ENCODE measurements at regions not wholly inside any gene's neighbourhood (a gene's known extent, or its start where the extent isn't known, plus 50 kb on each side); places are given as distances from the start of the nearest gene placed in this dataset.
"Not testable (repeated sequence)": the region's sequence is repeated elsewhere in the genome, so short reads cannot be mapped to it uniquely, and the experiment has no call there.

DNA sequence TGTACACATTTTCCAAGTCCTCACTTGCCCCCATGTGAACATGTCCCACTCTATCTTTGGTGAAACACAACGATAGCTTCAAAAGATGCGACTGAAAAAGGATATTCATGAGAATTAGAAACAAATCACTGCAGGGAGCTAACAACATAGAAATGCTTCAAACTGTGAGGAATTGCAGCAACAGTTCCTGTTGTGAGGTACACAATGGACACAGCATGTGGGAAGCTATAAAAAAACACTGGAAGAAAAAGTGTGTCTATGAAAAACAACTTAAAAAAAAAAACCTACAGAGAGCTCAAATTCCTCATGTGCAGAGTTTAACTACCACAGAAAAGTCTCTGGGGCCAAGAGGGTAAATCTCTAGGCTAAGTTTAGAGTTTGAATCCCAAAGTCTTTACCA lies 51.6 kb upstream of the BLTP1 start:
- no peak for DNase-seq (ENCODE audit: low read depth in 4 of 4, low spot score in 2 of 4)

DNA sequence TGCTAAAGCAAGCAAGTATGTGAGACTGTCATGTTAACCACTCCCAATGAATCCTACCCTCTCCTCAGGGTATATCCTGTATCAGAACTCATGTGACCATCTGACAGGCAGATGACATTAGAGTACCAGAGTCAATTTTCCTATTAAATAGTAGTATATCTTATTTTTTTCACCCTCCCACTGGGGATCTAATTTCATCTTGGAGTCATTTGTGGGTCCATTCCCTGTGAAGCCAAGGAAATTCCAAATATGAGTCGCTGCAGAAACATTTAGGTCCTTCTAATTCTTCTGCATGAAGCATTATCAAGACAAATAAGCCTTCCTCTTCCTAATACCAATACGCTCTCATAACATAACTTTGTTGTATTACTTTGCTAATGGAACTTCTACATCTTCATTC lies 52.2 kb upstream of the BLTP1 start:
- DNase-seq (ENCODE audit: low read depth in 4 of 4, low spot score in 2 of 4): no peak

DNA sequence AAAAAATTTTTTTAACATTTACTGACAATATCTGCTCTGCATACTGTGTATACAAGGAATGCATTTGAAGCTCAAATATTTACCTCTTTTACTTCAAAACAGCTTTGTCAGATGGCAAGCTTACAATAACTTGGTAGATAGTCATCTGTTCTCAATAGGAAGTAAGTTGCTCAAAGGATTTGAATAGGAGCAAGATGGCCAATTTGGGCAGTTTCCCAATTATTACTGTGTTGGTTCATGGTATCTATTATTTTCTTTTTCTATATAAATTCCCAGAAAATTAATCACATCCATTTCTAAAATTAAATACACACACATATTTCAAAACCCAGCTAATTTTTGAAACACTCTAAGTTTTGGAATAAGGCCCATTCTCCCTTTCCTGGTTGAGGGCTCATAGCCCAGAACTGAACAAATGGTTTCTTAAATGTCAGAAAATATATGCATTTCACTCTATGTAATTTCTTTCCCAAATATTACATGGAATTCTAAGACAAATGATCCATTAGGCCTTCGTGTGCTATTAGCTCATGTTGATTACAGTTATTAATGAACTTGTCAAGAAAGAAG lies 60.2 kb upstream of the BLTP1 start:
- no peak for DNase-seq (ENCODE audit: low read depth in 4 of 4, low spot score in 2 of 4)

DNA sequence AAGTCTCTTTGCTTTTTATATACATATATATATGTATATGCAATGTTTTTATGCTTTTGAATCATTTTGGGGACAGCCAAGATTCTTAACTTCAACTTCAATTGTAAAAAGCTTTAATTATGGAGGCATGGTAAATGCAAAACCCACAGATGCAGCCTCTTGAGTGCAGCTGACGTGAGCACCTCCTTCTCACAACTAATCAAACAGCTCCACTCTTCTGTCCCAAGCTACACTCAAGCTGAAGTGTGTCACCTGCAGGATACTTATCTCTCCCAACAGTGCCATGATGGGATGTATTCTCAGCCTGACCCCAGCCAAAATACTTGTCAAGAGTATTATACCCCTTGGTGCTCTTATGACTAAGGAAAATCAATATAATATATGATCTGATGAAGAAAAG lies 60.7 kb upstream of the BLTP1 start:
- DNase-seq (ENCODE audit: low read depth in 4 of 4, low spot score in 2 of 4): no peak

DNA sequence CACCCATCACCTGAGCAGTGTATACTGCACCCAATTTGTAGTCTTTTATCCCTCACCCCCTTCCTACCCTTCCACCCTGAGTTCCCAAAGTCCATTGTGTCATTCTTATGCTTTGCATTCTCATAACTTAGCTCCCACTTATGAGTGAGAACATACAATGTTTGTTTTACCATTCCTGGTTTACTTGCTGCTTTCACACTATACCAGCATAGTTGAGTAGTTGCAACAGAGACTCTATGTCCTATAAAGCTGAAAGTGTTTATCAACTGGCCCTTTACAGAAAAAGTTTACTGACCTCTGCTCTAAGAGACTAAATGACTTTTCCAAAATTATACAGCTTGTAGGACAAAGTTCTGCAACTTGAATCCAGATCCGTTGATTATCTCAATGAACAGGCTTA lies 61.1 kb upstream of the BLTP1 start:
- DNase-seq (ENCODE audit: low read depth in 4 of 4, low spot score in 2 of 4): no peak

DNA sequence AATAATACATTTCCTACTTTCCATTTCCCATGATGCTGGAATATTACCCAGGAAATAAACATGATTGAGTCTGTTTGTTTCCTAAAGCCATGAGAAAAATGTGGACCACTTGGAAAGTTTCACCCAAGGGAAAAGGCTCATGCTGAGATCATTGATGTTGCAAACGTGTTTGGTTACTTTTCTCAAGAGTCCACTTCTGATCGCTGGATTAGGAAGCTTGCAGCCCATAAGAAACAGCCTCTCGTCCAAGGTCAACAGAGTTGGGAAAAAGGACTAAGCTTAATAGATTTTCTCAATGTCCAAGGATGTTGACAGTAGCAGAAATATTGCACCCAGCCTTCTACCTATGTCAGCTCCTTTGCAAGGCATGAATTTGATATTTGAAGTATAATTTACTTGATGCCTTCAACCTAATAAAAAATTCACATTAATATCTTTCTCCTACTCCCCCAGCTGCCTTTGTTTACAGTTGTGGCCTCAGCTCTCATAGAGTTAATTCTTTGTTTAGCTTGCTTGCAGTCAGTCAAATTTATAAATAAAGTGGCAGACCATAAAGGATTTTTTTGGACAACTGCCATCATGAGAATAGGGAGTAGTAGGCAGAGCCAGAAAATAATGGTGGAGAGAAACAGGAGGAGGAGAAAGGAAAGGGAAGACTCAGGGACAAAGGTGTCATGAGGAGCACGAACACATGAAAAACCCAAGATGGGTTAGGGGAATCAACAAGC lies 65.6 kb upstream of the BLTP1 start:
- DNase-seq (ENCODE audit: low read depth in 4 of 4, low spot score in 2 of 4): no peak

DNA sequence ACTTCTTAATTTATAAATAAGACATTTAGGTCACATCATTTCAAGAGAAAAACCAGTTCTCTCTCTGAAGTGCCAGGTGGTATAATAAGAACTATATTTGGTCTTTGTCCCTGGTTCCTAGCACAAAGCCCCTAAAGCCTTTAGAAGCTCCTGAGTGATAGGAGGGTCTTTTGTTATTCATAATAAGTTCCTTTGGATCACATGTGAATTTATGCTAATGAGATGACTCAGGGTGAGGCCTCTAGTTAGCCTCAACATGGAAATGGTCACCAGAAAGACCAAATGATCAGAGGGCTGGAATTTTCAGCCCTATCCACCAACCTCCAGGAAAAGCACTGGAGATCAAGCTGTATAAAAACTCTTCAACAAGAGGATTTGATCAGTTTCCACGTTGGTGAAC lies 68.1 kb upstream of the BLTP1 start:
- DNase-seq (ENCODE audit: low read depth in 4 of 4, low spot score in 2 of 4): no peak

DNA sequence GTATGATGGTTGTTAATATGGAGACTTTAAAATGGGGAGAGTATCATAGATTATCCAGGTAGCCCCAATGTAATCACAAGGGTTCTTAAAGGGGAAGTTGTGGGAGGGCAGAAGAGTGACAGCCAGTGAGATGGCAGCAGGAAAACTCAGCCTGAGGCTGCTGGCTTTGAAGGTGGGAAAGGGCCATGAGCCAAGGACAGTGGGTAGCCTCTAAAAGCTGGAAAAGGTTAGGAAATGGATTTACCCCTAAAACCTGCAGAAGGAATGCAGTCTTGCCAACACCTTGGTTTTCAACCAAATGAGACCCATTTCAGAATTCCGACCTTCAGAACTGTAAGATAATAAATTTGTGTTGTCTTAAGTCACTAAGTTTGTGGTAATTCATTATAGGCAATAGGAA lies 68.8 kb upstream of the BLTP1 start:
- no peak for DNase-seq (ENCODE audit: low read depth in 4 of 4, low spot score in 2 of 4)

DNA sequence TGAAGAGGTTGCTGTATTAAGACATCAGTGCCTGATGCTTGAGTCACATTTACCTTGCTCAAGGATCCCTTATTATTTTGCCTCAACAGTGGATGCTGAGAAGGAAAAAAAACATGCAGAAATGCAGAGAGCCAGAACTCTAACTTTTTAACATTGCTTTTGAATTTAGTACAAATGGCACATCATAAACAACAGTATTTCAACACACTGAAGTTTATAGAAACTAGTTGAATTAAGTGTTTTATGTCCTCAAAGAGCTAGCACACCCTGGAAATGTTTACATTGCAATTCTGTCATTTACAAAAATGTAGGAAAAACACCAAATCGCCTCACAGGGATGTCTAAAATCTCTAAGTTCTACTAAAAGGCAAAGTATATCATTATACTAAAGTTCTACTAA lies 69.5 kb upstream of the BLTP1 start:
- no peak for DNase-seq (ENCODE audit: low read depth in 4 of 4, low spot score in 2 of 4)

DNA sequence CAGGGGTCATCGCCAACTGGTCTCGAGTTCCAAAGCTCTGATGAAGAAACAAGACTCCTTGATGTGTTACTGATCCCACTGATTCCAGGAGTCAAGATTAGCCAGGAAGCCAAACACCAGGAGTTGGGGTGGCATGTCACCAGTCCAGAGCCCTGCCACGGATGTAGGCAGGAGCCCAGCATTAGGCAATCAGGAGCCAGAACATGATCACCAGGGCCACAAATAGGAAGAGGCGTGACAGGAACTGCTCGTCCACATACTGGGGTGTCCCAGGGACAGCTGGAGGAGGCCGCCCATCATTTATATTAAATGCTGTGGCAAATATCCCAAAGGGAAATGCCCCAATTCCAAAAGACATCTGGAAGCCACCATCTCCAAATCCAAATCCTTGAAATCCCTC lies 74.5 kb upstream of the BLTP1 start:
- not testable (repeated sequence) for DNase-seq (ENCODE audit: low read depth in 4 of 4, low spot score in 2 of 4)

DNA sequence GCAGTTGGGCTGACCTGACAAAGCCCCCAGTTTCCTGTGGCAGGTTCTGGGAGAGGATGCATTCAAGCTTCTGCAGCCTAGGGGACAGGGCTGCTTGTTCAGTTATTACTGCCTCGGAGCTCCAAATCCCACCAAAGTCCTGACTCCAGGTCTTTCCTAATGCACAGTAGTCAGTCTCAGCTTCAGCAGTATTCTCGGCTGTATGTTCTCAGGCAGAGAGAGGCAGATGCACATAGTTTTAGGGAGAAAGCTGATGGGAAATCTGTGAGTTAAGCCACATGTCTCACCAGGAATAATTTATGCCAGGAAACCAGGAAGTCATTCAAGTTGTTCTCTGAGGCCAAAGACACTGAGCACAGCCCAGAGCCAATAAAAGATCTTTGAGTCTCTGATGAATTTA lies 75.3 kb upstream of the BLTP1 start:
- peak; percentile 28 to 51 (median 38) for DNase-seq (ENCODE audit: low read depth in 4 of 4, low spot score in 2 of 4)

DNA sequence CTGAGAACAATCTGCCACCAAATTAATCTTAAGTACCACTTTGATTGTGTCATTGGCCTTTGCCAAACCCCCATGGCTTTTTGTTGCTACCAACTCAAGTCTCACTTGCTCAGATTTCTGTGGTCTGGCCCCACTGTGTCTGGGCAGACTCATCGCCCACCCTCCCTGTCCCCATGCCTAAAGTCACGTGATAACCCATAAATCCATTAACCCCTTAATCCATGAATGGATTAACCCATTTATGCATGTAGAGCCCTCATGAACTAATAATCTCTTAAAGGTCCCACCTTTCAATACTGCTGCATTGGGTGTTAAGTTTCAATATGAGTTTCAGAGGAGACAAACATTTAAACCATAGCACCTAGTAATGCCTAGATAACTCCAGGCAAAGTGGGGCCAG lies 78.5 kb upstream of the BLTP1 start:
- DNase-seq (ENCODE audit: low read depth in 4 of 4, low spot score in 2 of 4): no peak

DNA sequence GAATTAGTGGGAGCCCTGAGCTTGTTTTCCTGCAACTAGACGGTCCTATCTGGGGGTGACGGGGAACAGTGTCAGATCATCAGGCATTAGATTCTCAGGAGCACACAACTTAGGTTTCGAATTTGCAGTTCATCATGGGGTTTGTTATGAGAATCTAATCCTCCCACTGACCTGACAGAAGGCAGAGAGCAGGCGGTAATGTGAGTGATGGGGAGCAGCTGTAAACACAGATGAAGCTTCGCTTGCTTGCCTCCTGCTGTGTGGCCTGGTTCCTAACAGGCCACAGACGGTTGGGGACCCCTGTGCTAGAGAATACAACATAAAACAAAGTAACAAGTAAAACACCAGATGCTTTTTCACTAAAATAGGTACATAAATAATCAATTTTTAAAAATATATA lies 86.2 kb upstream of the BLTP1 start:
- DNase-seq (ENCODE audit: low read depth in 4 of 4, low spot score in 2 of 4): no peak

DNA sequence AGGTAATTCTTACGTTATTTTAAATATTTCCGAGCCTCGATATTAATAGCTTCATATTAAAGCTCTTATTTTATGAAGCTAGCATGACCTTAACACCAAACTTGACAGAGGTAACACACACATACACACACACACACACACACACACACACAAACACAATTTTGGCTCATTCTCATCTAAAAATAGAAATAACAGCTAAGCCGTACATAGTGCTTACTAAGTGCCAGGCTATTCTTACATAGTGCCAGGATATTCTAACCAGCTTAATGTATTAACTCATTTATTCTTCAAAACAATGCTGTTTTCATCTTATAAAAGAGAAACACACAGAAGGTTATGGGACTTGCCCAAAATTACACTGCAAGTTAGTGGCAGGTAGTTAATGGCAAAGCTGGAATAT lies 87.0 kb upstream of the BLTP1 start:
- DNase-seq (ENCODE audit: low read depth in 4 of 4, low spot score in 2 of 4): no peak

DNA sequence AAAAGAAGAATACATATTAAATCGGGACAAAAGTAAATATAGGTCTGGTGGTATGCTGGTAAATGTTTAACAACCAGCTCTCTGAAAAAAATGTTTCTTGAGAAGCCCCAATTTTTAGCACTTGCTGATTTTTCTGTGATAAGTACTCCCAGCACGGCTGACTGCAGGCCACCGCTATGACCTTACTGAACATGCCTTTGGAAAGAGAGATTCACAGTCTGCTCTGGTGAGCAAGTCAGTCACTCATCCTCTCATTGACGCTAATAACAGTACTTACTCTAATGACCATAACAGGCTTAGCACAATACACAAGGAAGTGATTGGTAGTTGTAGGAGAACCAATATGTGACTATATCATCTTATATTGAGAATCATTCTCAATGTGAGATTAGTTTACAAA lies 98.9 kb upstream of the BLTP1 start:
- no peak for DNase-seq (ENCODE audit: low read depth in 4 of 4, low spot score in 2 of 4)

DNA sequence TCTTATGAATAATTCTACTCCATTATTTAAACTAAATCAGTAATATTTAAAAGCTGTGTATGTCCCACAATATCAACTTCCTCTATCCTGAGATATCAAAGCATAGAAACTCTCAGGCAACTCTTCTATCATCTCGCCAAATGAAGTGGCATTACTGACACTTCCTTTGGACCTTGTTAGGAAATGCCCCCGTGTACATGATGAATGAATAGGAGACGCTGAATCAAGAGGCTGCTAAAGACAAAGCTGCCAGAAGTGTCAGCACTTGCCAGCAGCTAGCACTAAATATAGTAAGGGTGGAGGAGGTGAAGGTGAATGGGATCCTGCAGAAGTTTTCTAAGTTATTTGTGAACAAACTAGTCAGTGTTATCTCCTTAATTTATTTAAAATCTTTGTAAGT lies 99.5 kb upstream of the BLTP1 start:
- no peak for DNase-seq (ENCODE audit: low read depth in 4 of 4, low spot score in 2 of 4)

DNA sequence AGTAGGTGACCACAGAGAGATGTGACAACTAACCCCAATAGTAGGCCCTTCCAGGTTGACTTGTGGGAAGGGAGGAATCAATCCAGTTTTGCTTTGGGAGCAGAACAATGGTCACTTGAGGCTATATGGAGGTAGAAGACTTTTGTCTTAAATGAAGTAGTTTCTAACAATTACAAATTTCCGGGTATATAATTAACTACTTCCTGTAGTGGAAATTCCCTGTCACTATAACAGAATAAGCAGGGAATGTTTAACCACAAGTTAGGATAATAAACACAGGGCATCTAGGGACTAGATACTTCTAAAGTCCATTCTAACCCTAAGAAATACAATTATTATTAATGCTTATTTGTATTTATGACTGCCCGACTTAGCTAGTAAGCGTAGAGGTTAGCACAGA lies 99.0 kb upstream of the TRPC3 start:
- DNase-seq (ENCODE audit: low read depth in 4 of 4, low spot score in 2 of 4): no peak

DNA sequence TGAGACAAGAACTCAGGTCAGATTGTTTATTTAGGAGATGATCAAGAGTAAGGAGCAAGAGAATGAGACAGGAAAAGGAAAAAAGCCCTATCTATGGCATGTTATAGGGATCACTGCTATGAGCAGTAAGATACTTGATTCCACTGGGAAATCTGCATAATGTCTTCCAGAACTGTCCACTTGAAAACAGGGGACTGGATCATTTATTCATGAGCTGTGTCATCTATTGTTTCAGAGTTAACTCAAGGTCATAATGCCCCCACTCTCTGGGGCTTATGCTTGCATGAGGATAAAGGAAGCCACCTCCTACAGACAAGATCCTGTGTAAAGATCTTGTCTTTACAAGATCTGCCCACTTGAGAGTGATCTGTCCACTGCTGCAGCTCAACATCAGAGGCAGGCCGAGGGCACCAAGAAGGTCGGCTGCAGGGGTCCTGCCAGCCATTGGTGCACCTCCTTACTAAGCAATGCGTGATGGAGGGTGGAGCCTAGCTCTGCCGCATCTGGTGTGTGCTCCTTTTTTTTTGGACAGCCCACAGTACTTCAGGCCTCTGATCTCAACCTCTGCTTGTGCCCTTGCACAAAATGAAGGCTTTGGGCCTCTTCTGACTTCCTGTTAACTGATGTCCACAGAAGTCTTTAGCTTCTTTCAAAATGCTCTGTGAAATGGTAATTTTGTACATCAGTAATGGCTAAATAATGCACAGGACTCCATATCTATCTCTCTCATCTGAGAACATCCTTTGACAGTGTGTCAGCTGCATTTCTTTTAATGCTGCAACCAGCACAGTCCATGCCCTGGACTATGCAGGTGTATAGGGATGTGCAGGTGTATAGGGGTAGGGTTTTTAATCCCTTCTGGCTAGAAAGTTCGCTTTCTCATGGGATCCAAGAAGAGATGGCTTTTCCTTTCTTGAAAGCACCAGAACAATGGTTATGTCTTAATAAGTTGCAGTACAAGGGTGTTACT lies 95.9 kb upstream of the TRPC3 start:
- no peak for DNase-seq (ENCODE audit: low read depth in 4 of 4, low spot score in 2 of 4)

DNA sequence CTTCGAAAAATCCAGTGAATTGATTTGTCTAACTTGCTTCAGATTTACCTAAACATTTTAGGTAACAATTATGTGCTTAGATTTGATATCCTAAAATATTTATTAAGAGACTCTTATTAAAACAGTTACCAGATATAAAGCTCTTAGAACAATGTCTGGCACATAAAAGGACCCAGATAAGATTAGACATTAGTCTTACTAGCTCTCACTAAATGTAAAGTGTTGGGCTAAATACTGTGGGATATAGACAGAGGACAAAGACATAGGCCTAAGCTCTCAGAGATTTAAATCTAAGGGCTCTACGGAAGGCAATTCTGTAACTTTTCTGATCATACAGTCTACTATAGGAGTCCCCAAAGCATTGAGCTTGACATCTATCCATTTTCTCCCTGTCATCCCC lies 94.4 kb upstream of the TRPC3 start:
- no peak for DNase-seq (ENCODE audit: low read depth in 4 of 4, low spot score in 2 of 4)

DNA sequence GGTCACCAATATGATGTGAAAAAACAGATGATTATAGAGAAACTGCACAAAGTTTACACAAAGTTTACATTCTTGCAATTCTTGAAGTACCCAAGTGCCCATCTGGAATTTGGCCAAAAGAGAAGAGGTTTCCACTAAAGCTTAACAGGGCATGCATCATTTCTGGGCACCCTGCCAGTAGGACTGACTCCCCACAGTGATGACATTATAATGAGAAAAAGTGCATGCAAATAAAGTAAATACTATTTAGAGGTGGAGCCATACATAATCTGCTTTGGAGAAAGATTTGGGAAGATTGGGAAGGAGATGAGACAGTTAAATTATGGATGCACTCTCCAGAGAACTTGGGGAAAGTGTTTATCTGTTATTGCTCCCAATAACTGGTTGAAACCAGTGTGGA lies 93.7 kb upstream of the TRPC3 start:
- peak in 1 of 4 donors; percentile 8 for DNase-seq (ENCODE audit: low read depth in 4 of 4, low spot score in 2 of 4)

DNA sequence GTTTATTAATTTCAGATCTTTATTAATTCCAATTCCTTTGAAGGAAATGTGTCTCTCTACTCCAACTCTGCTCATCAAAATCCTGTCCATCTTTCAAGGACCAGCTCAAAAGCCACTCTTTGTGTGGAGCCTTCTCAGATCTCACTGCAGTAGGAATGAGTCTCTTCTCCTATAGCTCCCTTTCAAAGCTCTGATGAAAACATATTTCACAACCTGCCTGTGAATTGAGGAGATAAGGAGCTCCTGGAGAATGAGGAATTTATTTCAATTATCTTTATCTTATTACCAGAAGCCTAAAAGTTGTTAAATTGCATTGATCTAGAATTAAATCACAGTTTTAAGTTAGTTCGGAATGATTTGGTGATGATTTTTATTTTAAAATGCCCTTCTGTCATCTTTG lies 92.6 kb upstream of the TRPC3 start:
- no peak for DNase-seq (ENCODE audit: low read depth in 4 of 4, low spot score in 2 of 4)

DNA sequence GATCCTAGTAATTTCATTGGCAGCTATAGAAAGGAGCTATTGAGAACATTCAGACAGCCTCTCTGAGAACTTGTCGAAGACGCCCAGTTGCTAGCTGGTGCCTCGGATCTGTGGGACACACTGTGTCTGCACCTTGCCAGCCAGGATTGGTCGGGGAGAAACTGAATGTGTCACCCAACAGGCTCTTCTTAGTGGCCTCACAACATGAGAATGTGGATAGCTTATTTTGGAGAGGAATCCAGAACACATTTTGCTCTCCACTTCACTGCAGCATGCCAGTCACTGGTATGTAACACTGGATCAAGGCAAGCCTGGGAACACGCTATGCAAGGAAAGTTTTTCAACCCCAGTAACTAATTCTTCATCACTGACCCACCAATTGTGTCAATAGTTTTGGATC lies 89.5 kb upstream of the TRPC3 start:
- DNase-seq (ENCODE audit: low read depth in 4 of 4, low spot score in 2 of 4): no peak

Measured in left renal cortex interstitium (tissue), 4 donors.